ENCODE measurements at regions not wholly inside any gene's neighbourhood (a gene's known extent, or its start where the extent isn't known, plus 50 kb on each side); places are given as distances from the start of the nearest gene placed in this dataset.
A peak's percentile ranks its signal among the peaks of the same experiment; 100 is the strongest.

GRCh38 chr15:61522411-61522810 is 293.3 kb upstream of the RORA start:
- no peak for TF ChIP-seq CTCF (IDR thresholded peaks at IDR 0.05; ENCODE audit: low read depth, low read length)
- no peak overlapping the region for H3K4me3 ChIP-seq (ENCODE audit: low read depth, low read length)
- DNase-seq (ENCODE audit: low read depth, low spot score): no peak
- in situ Hi-C loops (cut with HindIII; ENCODE audit: low sequenced_read_pairs): no loop called here

- TF ChIP-seq CTCF (IDR thresholded peaks at IDR 0.05; ENCODE audit: low read depth, low read length): no peak
- no peak overlapping the region for H3K4me3 ChIP-seq (ENCODE audit: low read depth, low read length)
- DNase-seq (ENCODE audit: low read depth, low spot score): no peak
- in situ Hi-C loops (cut with HindIII; ENCODE audit: low sequenced_read_pairs): no loop called here
Measured at GRCh38 chr15:61521953-61522352, 292.9 kb upstream of the RORA start.

- H3K4me3 ChIP-seq (ENCODE audit: low read depth, low read length): no peak overlapping the region
- DNase-seq (ENCODE audit: low read depth, low spot score): no peak
- in situ Hi-C loops (cut with HindIII; ENCODE audit: low sequenced_read_pairs): no loop called here
- no peak for TF ChIP-seq CTCF (IDR thresholded peaks at IDR 0.05; ENCODE audit: low read depth, low read length)
Measured at GRCh38 chr15:61519296-61519695, 290.2 kb upstream of the RORA start.

GRCh38 chr15:61518191-61518950 is 289.3 kb upstream of the RORA start:
- no peak for TF ChIP-seq CTCF (IDR thresholded peaks at IDR 0.05; ENCODE audit: low read depth, low read length)
- H3K4me3 ChIP-seq (ENCODE audit: low read depth, low read length): no peak overlapping the region
- DNase-seq (ENCODE audit: low read depth, low spot score): peak; percentile 21
- in situ Hi-C loops (cut with HindIII; ENCODE audit: low sequenced_read_pairs): no loop called here

GRCh38 chr15:61517776-61518175 is 288.7 kb upstream of the RORA start:
- no peak overlapping the region for H3K4me3 ChIP-seq (ENCODE audit: low read depth, low read length)
- DNase-seq (ENCODE audit: low read depth, low spot score): no peak
- in situ Hi-C loops (cut with HindIII; ENCODE audit: low sequenced_read_pairs): no loop called here
- no peak for TF ChIP-seq CTCF (IDR thresholded peaks at IDR 0.05; ENCODE audit: low read depth, low read length)

- DNase-seq (ENCODE audit: low read depth, low spot score): no peak
- TF ChIP-seq CTCF (IDR thresholded peaks at IDR 0.05; ENCODE audit: low read depth, low read length): no peak
- in situ Hi-C loops (cut with HindIII; ENCODE audit: low sequenced_read_pairs): no loop called here
- no peak overlapping the region for H3K4me3 ChIP-seq (ENCODE audit: low read depth, low read length)
Measured at GRCh38 chr15:61517335-61517734, 288.2 kb upstream of the RORA start.

All from astrocyte of the spinal cord (primary cell).